Skeletal muscle tissue (tissue), 3 donors: ENCODE measurements at regions not wholly inside any gene's neighbourhood (a gene's known extent, or its start where the extent isn't known, plus 50 kb on each side); places are given as distances from the start of the nearest gene placed in this dataset.

ENCODE experiments used
- H3K27ac ChIP-seq: one replicate; pipeline ENCODE4 v1.7.0; 2013; ENCODE audit warnings: mild to moderate bottlenecking, low read depth, low read length, inconsistent platforms
- H3K27me3 ChIP-seq, 3 donors: one replicate each; pipeline ENCODE4 v1.7.0; 2013; ENCODE audit warnings: low read length in 3 of 3; ENCODE audit not compliant: control insufficient read depth in 3 of 3, insufficient read depth in 3 of 3
- H3K36me3 ChIP-seq, 3 donors: one replicate each; pipeline ENCODE4 v1.7.0; 2013; ENCODE audit warnings: low read length in 3 of 3; ENCODE audit not compliant: control insufficient read depth in 3 of 3, insufficient read depth in 3 of 3
- H3K4me1 ChIP-seq, 3 donors: one replicate each; pipeline ENCODE4 v1.7.0; 2013; ENCODE audit warnings: low read length in 3 of 3, mild to moderate bottlenecking in 3 of 3; ENCODE audit not compliant: control insufficient read depth in 3 of 3, insufficient read depth in 3 of 3
- H3K4me3 ChIP-seq, 3 donors: one replicate each; pipeline ENCODE4 v1.7.0; 2013; ENCODE audit warnings: low read length in 3 of 3
- H3K9ac ChIP-seq, 3 donors: one replicate each; pipeline ENCODE4 v1.7.0; 2013; ENCODE audit warnings: low read length in 3 of 3, mild to moderate bottlenecking in 3 of 3, moderate library complexity in 2 of 3, low read depth in 1 of 3
- H3K9me3 ChIP-seq, 3 donors: one replicate each; pipeline ENCODE4 v1.7.0; 2013; ENCODE audit warnings: low read length in 3 of 3; ENCODE audit not compliant: control insufficient read depth in 3 of 3
- donor health status: Osteomylitis.

- no peak overlapping the region for H3K9ac ChIP-seq
- H3K4me3 ChIP-seq: no peak overlapping the region
- H3K4me1 ChIP-seq: no peaks in the 10 kb centered on the region
- no peak overlapping the region for H3K27ac ChIP-seq
- no peaks in the 10 kb centered on the region for H3K27me3 ChIP-seq
- H3K36me3 ChIP-seq: no peaks in the 10 kb centered on the region
- no peaks in the 10 kb centered on the region for H3K9me3 ChIP-seq
Measured at GRCh38 chr12:13595536-13596443, 385.6 kb downstream of the GRIN2B start.

GRCh38 chr12:13594731-13595514, 386.5 kb downstream of the GRIN2B start:
- Histone ChIP-seq H3K4me3 (no peak overlapping the region), H3K4me1 (no peaks in the 10 kb centered on the region), H3K9ac (no peak overlapping the region), H3K27me3 (no peaks in the 10 kb centered on the region), H3K36me3 (no peaks in the 10 kb centered on the region), H3K27ac (no peak overlapping the region), H3K9me3 (no peaks in the 10 kb centered on the region)

- no peaks in the 10 kb centered on the region for H3K4me1 ChIP-seq
- no peak overlapping the region for H3K4me3 ChIP-seq
- no peaks in the 10 kb centered on the region for H3K27me3 ChIP-seq
- no peaks in the 10 kb centered on the region for H3K9me3 ChIP-seq
- no peak overlapping the region for H3K9ac ChIP-seq
- no peaks in the 10 kb centered on the region for H3K36me3 ChIP-seq
- H3K27ac ChIP-seq: no peak overlapping the region
Measured at GRCh38 chr12:13592063-13592942, 389.1 kb downstream of the GRIN2B start.

- no peaks in the 10 kb centered on the region for H3K36me3 ChIP-seq
- H3K9me3 ChIP-seq: no peaks in the 10 kb centered on the region
- H3K27me3 ChIP-seq: no peaks in the 10 kb centered on the region
- H3K9ac ChIP-seq: no peak overlapping the region
- no peak overlapping the region for H3K27ac ChIP-seq
- no peaks in the 10 kb centered on the region for H3K4me1 ChIP-seq
- no peak overlapping the region for H3K4me3 ChIP-seq
Measured at GRCh38 chr12:13591488-13591887, 389.9 kb downstream of the GRIN2B start.

GRCh38 chr12:13591059-13591458, 390.3 kb downstream of the GRIN2B start:
- Histone ChIP-seq H3K9ac (no peak overlapping the region), H3K9me3 (no peaks in the 10 kb centered on the region), H3K27me3 (no peaks in the 10 kb centered on the region), H3K4me3 (no peak overlapping the region), H3K36me3 (no peaks in the 10 kb centered on the region), H3K27ac (no peak overlapping the region), H3K4me1 (no peaks in the 10 kb centered on the region)

- Histone ChIP-seq H3K27ac (no peak overlapping the region), H3K36me3 (no peaks in the 10 kb centered on the region), H3K27me3 (no peaks in the 10 kb centered on the region), H3K9me3 (no peaks in the 10 kb centered on the region), H3K4me3 (no peak overlapping the region), H3K9ac (no peak overlapping the region), H3K4me1 (no peaks in the 10 kb centered on the region)
Measured at GRCh38 chr12:13588574-13588973, 392.0 kb downstream of the EMP1 start.

GRCh38 chr12:13587721-13588390, 391.3 kb downstream of the EMP1 start:
- H3K4me1 ChIP-seq: no peaks in the 10 kb centered on the region
- no peaks in the 10 kb centered on the region for H3K36me3 ChIP-seq
- H3K27ac ChIP-seq: no peak overlapping the region
- no peaks in the 10 kb centered on the region for H3K9me3 ChIP-seq
- H3K9ac ChIP-seq: no peak overlapping the region
- H3K4me3 ChIP-seq: no peak overlapping the region
- no peaks in the 10 kb centered on the region for H3K27me3 ChIP-seq

GRCh38 chr12:13586361-13586760, 389.8 kb downstream of the EMP1 start:
- Histone ChIP-seq H3K27me3 (no peaks in the 10 kb centered on the region), H3K9ac (no peak overlapping the region), H3K27ac (no peak overlapping the region), H3K36me3 (no peaks in the 10 kb centered on the region), H3K4me3 (no peak overlapping the region), H3K9me3 (no peaks in the 10 kb centered on the region), H3K4me1 (no peaks in the 10 kb centered on the region)

- Histone ChIP-seq H3K27ac (no peak overlapping the region), H3K4me1 (no peaks in the 10 kb centered on the region), H3K27me3 (no peaks in the 10 kb centered on the region), H3K9me3 (no peaks in the 10 kb centered on the region), H3K36me3 (no peaks in the 10 kb centered on the region), H3K9ac (no peak overlapping the region), H3K4me3 (no peak overlapping the region)
Measured at GRCh38 chr12:13584541-13584940, 388.0 kb downstream of the EMP1 start.
